ENCODE measurements at regions not wholly inside any gene's neighbourhood (a gene's known extent, or its start where the extent isn't known, plus 50 kb on each side); places are given as distances from the start of the nearest gene placed in this dataset.

- TF ChIP-seq, protein P1, sequence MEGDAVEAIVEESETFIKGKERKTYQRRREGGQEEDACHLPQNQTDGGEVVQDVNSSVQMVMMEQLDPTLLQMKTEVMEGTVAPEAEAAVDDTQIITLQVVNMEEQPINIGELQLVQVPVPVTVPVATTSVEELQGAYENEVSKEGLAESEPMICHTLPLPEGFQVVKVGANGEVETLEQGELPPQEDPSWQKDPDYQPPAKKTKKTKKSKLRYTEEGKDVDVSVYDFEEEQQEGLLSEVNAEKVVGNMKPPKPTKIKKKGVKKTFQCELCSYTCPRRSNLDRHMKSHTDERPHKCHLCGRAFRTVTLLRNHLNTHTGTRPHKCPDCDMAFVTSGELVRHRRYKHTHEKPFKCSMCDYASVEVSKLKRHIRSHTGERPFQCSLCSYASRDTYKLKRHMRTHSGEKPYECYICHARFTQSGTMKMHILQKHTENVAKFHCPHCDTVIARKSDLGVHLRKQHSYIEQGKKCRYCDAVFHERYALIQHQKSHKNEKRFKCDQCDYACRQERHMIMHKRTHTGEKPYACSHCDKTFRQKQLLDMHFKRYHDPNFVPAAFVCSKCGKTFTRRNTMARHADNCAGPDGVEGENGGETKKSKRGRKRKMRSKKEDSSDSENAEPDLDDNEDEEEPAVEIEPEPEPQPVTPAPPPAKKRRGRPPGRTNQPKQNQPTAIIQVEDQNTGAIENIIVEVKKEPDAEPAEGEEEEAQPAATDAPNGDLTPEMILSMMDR (tag by site-specific recombination; IDR thresholded peaks at IDR 0.05): no peak
- TF ChIP-seq, protein P2, sequence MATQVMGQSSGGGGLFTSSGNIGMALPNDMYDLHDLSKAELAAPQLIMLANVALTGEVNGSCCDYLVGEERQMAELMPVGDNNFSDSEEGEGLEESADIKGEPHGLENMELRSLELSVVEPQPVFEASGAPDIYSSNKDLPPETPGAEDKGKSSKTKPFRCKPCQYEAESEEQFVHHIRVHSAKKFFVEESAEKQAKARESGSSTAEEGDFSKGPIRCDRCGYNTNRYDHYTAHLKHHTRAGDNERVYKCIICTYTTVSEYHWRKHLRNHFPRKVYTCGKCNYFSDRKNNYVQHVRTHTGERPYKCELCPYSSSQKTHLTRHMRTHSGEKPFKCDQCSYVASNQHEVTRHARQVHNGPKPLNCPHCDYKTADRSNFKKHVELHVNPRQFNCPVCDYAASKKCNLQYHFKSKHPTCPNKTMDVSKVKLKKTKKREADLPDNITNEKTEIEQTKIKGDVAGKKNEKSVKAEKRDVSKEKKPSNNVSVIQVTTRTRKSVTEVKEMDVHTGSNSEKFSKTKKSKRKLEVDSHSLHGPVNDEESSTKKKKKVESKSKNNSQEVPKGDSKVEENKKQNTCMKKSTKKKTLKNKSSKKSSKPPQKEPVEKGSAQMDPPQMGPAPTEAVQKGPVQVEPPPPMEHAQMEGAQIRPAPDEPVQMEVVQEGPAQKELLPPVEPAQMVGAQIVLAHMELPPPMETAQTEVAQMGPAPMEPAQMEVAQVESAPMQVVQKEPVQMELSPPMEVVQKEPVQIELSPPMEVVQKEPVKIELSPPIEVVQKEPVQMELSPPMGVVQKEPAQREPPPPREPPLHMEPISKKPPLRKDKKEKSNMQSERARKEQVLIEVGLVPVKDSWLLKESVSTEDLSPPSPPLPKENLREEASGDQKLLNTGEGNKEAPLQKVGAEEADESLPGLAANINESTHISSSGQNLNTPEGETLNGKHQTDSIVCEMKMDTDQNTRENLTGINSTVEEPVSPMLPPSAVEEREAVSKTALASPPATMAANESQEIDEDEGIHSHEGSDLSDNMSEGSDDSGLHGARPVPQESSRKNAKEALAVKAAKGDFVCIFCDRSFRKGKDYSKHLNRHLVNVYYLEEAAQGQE (tag by site-specific recombination; IDR thresholded peaks at IDR 0.05): no peak
- no peak for TF ChIP-seq ZBTB7A (tag by site-specific recombination; IDR thresholded peaks at IDR 0.05; ENCODE audit: low read depth)
- no peak for TF ChIP-seq ZFP69B (tag by site-specific recombination; IDR thresholded peaks at IDR 0.05)
These were observed 158.6 kb downstream of the SHANK2 start for GRCh38 chr11:71093783-71094182.

All from HEK293 (cell line).